ENCODE measurements at regions not wholly inside any gene's neighbourhood (a gene's known extent, or its start where the extent isn't known, plus 50 kb on each side); places are given as distances from the start of the nearest gene placed in this dataset.

- Histone ChIP-seq H3K9me3 (ENCODE audit: control insufficient read depth, insufficient read depth, low read depth, low read length) (no peaks in the 10 kb centered on the region), H3K4me3 (ENCODE audit: low read depth, low read length) (no peak overlapping the region), H3K4me1 (ENCODE audit: control insufficient read depth, insufficient read depth, low read length) (no peaks in the 10 kb centered on the region), H3K27ac (ENCODE audit: extremely low read depth, low read depth, low read length) (no peak overlapping the region), H3K36me3 (ENCODE audit: control insufficient read depth in 2 of 2, insufficient read depth in 1 of 2, low read length in 2 of 2) (no peaks in the 10 kb centered on the region)
- ChIA-PET POLR2A (no interaction called here), CTCF (no interaction called here)
- no peak for TF ChIP-seq ZNF18 (tag by site-specific recombination; IDR thresholded peaks at IDR 0.05)
- no peak for TF ChIP-seq SETDB1 (IDR thresholded peaks at IDR 0.05; ENCODE audit: insufficient read length, low read length)
- no peak for TF ChIP-seq ZNF248 (tag by site-specific recombination; IDR thresholded peaks at IDR 0.05)
- no peak for TF ChIP-seq ZNF530 (tag by site-specific recombination; IDR thresholded peaks at IDR 0.05; ENCODE audit: low read depth)
- no peak for TF ChIP-seq MYNN (tag by site-specific recombination; IDR thresholded peaks at IDR 0.05; ENCODE audit: borderline replicate concordance)
- no peak for TF ChIP-seq ZNF501 (tag by site-specific recombination; IDR thresholded peaks at IDR 0.05)
- no peak for TF ChIP-seq ZNF211 (tag by site-specific recombination; IDR thresholded peaks at IDR 0.05; ENCODE audit: low read depth)
- TF ChIP-seq ZSCAN16 (tag by site-specific recombination; IDR thresholded peaks at IDR 0.05) = no peak
- TF ChIP-seq ZBTB11 (tag by site-specific recombination; conservative IDR thresholded peaks at IDR 0.05; ENCODE audit: low read depth) = no peak
- no peak for TF ChIP-seq PRDM2 (tag by site-specific recombination; IDR thresholded peaks at IDR 0.05; ENCODE audit: borderline replicate concordance)
- TF ChIP-seq GLIS2 (tag by site-specific recombination; IDR thresholded peaks at IDR 0.05) = no peak
- no peak for TF ChIP-seq ZNF521 (tag by site-specific recombination; IDR thresholded peaks at IDR 0.05)
- TF ChIP-seq ZNF549 (tag by site-specific recombination; IDR thresholded peaks at IDR 0.05) = no peak
- no peak for TF ChIP-seq ZNF24 (tag by site-specific recombination; IDR thresholded peaks at IDR 0.05)
- no peak for TF ChIP-seq ZNF670 (tag by site-specific recombination; IDR thresholded peaks at IDR 0.05; ENCODE audit: low read depth)
- no peak for TF ChIP-seq ZNF433 (tag by site-specific recombination; IDR thresholded peaks at IDR 0.05; ENCODE audit: low read depth)
- TF ChIP-seq ZNF404 (tag by site-specific recombination; IDR thresholded peaks at IDR 0.05) = no peak
These were observed 1119.8 kb downstream of the TSN start for GRCh38 chr2:122875091-122875865.
